ENCODE measurements at regions not wholly inside any gene's neighbourhood (a gene's known extent, or its start where the extent isn't known, plus 50 kb on each side); places are given as distances from the start of the nearest gene placed in this dataset.

- H3K9me3 ChIP-seq (ENCODE audit: control extremely low read depth in 1 of 3, control insufficient read depth in 2 of 3, insufficient read depth in 1 of 3, low read length in 2 of 3): no peaks in the 10 kb centered on the region
- no peaks in the 10 kb centered on the region for H3K4me1 ChIP-seq (ENCODE audit: control insufficient read depth in 2 of 2, insufficient read depth in 2 of 2, low read length in 2 of 2)
- DNase-seq (no peak), ATAC-seq (ENCODE audit: low read depth) (no peak)
- Mint-ChIP-seq H3K9me3 (ENCODE audit: insufficient read depth) (no peaks in the 10 kb centered on the region), H3K4me1 (no peaks in the 10 kb centered on the region), H3K27ac (no peak overlapping the region), H3K27me3 (peaks cover 12% of the 10 kb centered on the region), H3K4me3 (no peak overlapping the region)
- no peak overlapping the region for H3K4me2 ChIP-seq (replicated peaks; ENCODE audit: low read depth, low read length, poor library complexity, severe bottlenecking)
- ChIA-PET POLR2A (no interaction called here), CTCF (no interaction called here)
- peaks cover 0 to 3% (median 0%) of the 10 kb centered on the region in 4 experiments for H3K27me3 ChIP-seq (replicated peaks in 1 of 4; ENCODE audit: control extremely low read depth in 1 of 4, control insufficient read depth in 3 of 4, insufficient read depth in 4 of 4, low read length in 3 of 4)
- no peak overlapping the region for H2AFZ ChIP-seq (ENCODE audit: insufficient read depth, low read depth, low read length, poor library complexity, severe bottlenecking)
- no peaks in the 10 kb centered on the region for H3K36me3 ChIP-seq (replicated peaks in 1 of 2; ENCODE audit: control extremely low read depth in 1 of 2, control insufficient read depth in 1 of 2, extremely low read depth in 1 of 2, insufficient read depth in 2 of 2, low read length in 1 of 2)
- no peak overlapping the region for H3K4me3 ChIP-seq (ENCODE audit: control extremely low read depth in 1 of 5, extremely low read depth in 1 of 5, insufficient read depth in 1 of 5, low read depth in 2 of 5, low read length in 4 of 5)
- no peak overlapping the region for H3K27ac ChIP-seq (ENCODE audit: low read length in 2 of 2)
- no peaks in the 10 kb centered on the region for H4K20me1 ChIP-seq (ENCODE audit: control insufficient read depth, insufficient read depth, low read length, poor library complexity, severe bottlenecking)
- intact Hi-C loops (cut with micrococcal nuclease): no loop called here
- no peak for TF ChIP-seq EZH2 (IDR thresholded peaks at IDR 0.05; ENCODE audit: borderline replicate concordance, insufficient read depth, low read depth, low read length, poor library complexity, severe bottlenecking)
- no peak for TF ChIP-seq CTCF (IDR thresholded peaks at IDR 0.05)
- H3K79me2 ChIP-seq (ENCODE audit: control insufficient read depth, insufficient read depth, low read length): no peaks in the 10 kb centered on the region
- no peak overlapping the region for H3K9ac ChIP-seq (ENCODE audit: low read length)
- WGBS (ENCODE audit: insufficient coverage): 83% methylated on average over 2 of the region's 7 CpGs
These were observed 184.8 kb downstream of the GPAM start for GRCh38 chr10:111998728-111999127.

GRCh38 chr10:111999205-111999914 lies 184.2 kb downstream of the GPAM start:
- CTCF ChIA-PET: no interaction called here
- no peak for TF ChIP-seq EZH2 (IDR thresholded peaks at IDR 0.05; ENCODE audit: borderline replicate concordance, insufficient read depth, low read depth, low read length, poor library complexity, severe bottlenecking)
- TF ChIP-seq CTCF (IDR thresholded peaks at IDR 0.05): no peak
- H3K27ac ChIP-seq (ENCODE audit: low read length in 2 of 2): no peak overlapping the region

More at GRCh38 chr10:111999205-111999914, 184.2 kb downstream of the GPAM start:
- intact Hi-C loops (cut with micrococcal nuclease): no loop called here
- no peak for DNase-seq
- Histone ChIP-seq H3K9me3 (ENCODE audit: control extremely low read depth in 1 of 3, control insufficient read depth in 2 of 3, insufficient read depth in 1 of 3, low read length in 2 of 3) (no peaks in the 10 kb centered on the region), H3K4me2 (replicated peaks; ENCODE audit: low read depth, low read length, poor library complexity, severe bottlenecking) (no peak overlapping the region), H3K27me3 (replicated peaks in 1 of 4; ENCODE audit: control extremely low read depth in 1 of 4, control insufficient read depth in 3 of 4, insufficient read depth in 4 of 4, low read length in 3 of 4) (peaks cover 0 to 3% (median 0%) of the 10 kb centered on the region in 4 experiments), H3K36me3 (replicated peaks in 1 of 2; ENCODE audit: control extremely low read depth in 1 of 2, control insufficient read depth in 1 of 2, extremely low read depth in 1 of 2, insufficient read depth in 2 of 2, low read length in 1 of 2) (no peaks in the 10 kb centered on the region), H3K4me3 (ENCODE audit: control extremely low read depth in 1 of 5, extremely low read depth in 1 of 5, insufficient read depth in 1 of 5, low read depth in 2 of 5, low read length in 4 of 5) (no peak overlapping the region), H3K4me1 (ENCODE audit: control insufficient read depth in 2 of 2, insufficient read depth in 2 of 2, low read length in 2 of 2) (no peaks in the 10 kb centered on the region), H3K79me2 (ENCODE audit: control insufficient read depth, insufficient read depth, low read length) (no peaks in the 10 kb centered on the region), H4K20me1 (ENCODE audit: control insufficient read depth, insufficient read depth, low read length, poor library complexity, severe bottlenecking) (no peaks in the 10 kb centered on the region), H2AFZ (ENCODE audit: insufficient read depth, low read depth, low read length, poor library complexity, severe bottlenecking) (no peak overlapping the region), H3K9ac (ENCODE audit: low read length) (no peak overlapping the region)
- Mint-ChIP-seq H3K4me3 (no peak overlapping the region), H3K27ac (no peak overlapping the region), H3K4me1 (no peaks in the 10 kb centered on the region), H3K9me3 (ENCODE audit: insufficient read depth) (no peaks in the 10 kb centered on the region), H3K27me3 (peaks cover 12% of the 10 kb centered on the region)
- ATAC-seq (ENCODE audit: low read depth): no peak
- WGBS (ENCODE audit: insufficient coverage): 78% methylated on average over 1 of the region's 4 CpGs
- POLR2A ChIA-PET: no interaction called here
